Amniotic stem cell (primary cell): ENCODE measurements at regions not wholly inside any gene's neighbourhood (a gene's known extent, or its start where the extent isn't known, plus 50 kb on each side); places are given as distances from the start of the nearest gene placed in this dataset.
"Not testable (repeated sequence)": the region's sequence is repeated elsewhere in the genome, so short reads cannot be mapped to it uniquely, and the experiment has no call there.

ENCODE experiments used
- DNase-seq: peaks from one replicate; lab custom pipeline; 2025; lab: John Stamatoyannopoulos, UW

- DNase-seq: no peak
These were observed 194.6 kb upstream of the KLF3 start for GRCh38 chr4:38469410-38469809.

GRCh38 chr4:38470735-38471262 is 193.2 kb upstream of the KLF3 start:
- DNase-seq: no peak

DNA sequence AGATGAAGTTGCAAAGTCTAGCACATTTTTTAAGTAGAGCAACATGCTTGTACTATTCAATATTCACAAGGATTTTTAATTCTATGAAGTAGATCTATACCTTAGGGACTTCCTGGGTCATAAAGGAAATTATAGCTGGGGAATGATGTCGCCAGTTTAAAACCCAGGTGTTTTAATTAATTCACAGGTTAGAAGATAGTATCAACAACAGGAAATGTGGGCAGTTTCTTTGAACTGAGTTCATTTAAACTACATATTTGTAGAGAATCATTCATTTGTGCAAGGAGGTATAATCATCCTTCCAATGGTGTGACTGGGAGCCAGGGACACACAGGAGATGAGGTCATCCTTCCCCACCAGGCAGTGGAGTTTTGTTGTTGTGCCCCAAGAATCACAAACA is 181.3 kb upstream of the KLF3 start:
- DNase-seq: no peak

- not testable (repeated sequence) for DNase-seq
These were observed 180.4 kb upstream of the KLF3 start for GRCh38 chr4:38483628-38484027.

DNA sequence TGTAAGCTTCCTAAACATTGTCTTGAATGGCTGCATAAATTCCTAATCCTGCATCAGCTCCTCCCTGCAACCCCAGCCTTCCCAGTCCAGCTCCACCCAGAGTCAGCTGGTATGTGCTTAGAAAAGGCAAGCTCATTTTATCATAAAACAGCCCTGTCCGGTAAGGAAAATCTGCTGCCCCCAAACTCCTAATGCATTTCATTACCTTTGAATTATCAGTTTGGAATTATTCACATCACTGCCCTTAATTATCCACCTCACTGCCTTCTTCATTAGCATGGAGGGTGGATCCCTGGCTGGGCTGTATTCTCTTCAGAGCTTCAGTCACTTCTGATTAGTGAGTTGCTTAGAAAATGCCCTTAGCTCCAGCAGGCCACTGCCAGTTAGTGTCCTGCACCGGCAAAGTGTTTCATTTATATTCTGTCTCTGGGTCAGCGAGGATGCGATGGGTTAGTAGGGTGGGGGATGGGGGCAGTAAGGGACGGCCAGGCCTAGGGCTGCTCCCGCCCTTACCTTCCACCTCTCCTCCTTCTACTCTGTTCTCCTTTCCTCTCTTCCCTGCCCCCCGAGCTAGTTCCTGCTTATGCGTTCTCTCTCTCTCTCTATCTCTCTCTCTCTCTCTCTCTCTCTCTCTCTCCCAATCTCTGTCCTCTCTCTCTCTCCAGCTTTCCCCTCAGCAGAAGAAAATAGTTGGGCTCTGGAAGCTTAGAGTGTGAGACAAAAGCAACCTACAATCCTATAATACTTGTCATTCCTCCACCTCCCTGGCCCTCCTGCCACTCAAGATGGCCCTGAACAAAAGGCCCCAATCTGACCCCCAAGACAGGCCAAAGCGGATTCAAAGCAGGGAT is 174.8 kb upstream of the KLF3 start:
- DNase-seq: no peak

DNA sequence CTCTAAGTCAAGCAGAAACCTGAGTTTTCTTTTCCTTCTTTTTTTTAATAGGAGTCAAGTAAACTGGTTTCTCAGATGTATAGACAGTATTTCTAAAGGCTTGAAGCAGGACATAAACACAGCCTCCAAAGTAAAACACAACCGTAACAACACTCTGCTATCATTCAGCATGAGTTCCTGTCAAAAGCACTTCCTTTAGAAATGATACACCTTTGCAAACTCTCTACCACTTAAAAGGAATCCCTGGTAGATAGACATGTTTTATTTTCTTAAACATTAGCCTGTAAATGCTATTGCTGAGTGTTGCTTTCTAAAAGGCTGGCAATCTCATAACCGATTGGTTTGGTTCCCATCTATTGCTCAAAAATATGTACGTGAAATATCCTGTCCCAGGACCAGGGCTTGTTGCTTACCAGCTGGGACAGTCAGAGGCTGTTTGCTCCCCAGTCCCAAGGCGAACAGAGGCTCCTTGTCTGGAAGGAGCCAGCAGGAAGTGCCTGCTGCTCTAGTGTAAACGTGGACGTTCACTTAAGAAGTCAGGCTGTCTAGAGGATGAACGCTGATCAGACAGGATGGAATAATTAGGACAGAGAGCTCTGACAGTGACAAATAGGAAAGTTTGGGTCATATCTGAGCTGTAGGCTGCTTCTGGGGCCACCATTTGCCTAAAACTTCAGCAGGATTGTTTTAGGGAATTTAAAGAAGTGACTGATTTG is 173.9 kb upstream of the KLF3 start:
- DNase-seq: no peak

DNA sequence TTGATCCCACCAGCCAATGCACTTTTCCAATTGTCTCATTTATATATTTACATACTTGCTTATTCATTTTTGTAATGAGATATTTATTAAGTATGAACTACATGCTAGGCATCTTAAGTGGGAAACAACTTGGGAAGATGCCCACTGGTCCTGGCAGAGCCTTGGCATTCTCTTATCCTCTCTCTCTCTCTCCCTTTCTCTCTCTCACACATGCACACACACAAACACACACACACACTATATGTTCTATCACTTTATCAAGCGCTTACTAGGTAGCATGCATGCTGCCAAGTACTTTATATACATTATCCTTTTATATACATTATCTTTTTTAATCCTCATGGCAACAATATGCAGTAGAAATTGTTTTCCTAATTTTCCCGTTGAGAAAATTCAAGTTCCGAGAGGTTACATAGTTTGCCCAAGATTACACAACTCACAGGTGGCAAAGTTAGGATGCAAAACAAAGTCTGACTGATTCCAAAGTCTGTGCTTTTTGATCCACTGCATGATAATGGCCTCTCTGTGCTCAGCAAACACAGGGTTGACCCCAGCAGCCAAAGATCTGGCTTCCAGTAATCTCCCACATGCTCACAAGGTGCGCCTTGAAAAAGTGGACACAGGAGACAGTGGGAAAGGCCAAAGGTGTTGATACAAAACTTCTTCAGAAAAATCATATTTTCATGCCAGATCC is 173.1 kb upstream of the KLF3 start:
- no peak for DNase-seq

GRCh38 chr4:38491854-38492478 is 172.0 kb upstream of the KLF3 start:
- no peak for DNase-seq

- DNase-seq: no peak
These were observed 170.9 kb upstream of the KLF3 start for GRCh38 chr4:38493066-38493465.

DNA sequence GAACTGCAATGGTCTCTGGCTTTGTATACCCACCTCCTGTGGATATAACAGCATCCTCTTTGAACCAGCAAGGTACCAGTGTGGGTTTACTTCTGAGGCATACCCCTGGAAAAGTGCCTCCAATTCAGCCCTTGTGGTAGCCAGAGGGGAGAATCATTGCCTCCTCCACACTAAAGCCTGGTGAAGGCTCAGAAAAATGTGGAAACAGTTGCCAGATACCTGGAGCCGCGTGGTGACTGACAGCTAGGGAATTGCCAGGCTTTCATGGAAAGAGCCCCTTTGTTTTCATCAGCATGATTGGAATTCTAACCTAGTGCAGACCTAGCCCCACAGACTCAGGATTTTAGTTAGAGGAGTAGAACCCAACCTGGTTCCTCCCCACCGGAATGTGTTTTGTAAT is 168.6 kb upstream of the KLF3 start:
- DNase-seq: no peak

DNA sequence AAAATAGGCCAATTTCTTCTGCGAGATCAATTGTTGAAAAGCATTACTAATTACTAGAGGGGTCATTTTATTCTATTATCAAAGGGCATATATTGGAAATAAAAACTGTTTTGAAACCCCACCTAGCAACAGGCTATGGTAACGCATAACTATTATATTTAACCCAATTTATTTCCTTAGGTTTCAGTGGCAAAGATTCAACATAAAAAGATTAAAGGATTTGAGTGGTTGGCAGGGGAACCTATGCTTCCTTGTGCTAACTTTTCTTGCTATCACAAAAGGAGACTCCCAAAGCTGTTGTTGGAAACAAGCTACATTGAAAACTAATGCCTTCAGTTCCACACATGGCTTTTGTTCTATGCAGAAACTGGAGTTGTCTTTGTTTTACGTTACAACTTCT is 166.9 kb upstream of the KLF3 start:
- DNase-seq: no peak

- no peak for DNase-seq
These were observed 164.9 kb upstream of the KLF3 start for GRCh38 chr4:38499101-38499500.

DNA sequence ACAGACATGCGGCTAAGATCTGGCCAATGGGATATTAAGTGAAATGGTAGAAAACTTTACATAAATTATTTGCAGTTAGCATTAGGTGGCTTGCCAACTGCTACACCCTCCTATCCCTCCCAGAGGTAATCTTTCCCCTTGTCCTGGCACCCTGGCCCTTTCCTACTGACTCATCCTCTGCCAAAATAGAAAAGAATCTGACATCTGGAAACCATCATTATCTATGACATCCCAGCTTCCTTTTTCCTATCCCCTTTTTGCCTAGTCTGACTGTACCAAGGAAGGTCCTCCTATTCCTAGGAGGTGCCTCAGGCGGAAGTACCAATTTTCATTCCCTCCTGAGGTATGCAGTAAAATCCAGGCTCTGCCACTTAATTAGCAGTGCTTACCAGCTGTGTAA is 163.6 kb upstream of the KLF3 start:
- DNase-seq: no peak

DNA sequence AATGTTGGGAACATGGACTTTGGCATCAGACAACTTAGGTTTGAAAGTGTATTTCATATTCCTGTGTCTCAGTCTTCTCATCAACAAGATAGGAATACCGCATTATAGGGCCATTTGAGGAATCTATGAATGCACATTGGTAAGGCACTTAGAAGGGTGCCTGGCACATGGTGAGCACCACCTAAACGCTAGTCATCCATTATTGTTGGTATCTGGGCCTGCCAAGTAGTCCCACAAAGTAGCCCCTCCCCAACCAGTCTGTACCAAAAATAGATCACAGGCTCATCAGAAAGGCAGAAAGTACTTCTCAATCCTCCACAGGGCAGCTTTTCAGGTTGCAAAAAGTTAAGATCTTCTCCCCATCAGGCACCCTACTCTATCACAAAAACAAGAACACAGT is 162.3 kb upstream of the KLF3 start:
- no peak for DNase-seq

DNA sequence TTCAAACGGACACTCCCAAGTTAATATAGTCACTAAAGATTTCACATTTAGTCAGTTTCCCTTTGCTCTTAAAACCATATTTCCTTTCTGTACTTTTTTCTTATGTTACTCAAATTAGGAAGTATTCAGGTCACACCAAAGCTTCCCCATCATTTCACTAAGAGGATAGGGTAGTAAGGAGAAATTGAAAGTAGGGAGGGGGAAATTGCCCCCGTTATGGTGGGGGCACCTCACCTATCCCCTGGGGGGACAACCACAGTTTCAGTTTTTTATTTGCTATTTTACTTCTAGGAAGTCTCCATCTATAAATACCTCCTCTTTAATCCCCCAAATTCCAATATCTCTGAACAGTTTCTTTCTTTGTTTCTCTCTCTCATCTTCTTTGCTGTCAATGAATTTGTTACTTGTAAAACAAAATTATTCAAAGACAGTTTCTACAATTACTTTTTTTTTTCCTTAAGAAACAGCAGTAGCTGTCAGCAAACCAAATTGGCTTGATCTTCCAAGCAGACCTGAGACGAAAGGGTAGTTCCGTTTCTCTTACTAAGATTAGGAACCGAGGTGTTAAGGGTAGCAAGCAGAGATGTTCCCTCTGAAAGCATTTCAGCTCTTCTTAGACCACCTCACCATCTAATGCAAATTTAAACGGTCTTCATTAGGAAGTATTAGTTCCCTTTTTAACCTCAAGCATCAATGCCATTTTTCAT is 160.2 kb upstream of the KLF3 start:
- no peak for DNase-seq

DNA sequence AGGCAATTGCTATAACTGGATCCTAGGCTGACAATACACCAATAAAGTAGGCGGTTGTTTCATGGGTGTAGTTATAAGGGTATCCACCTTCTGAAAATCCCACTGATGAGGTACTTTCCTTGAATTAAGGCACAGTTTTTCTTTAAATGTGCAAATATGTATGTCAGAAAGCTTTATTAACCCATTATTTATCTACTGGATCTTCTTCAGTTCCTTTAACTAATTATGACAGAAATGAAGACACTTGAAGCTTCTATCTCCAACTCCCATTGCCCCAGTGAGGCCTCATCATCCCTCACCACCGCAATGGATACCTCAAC is 159.6 kb upstream of the KLF3 start:
- no peak for DNase-seq

DNA sequence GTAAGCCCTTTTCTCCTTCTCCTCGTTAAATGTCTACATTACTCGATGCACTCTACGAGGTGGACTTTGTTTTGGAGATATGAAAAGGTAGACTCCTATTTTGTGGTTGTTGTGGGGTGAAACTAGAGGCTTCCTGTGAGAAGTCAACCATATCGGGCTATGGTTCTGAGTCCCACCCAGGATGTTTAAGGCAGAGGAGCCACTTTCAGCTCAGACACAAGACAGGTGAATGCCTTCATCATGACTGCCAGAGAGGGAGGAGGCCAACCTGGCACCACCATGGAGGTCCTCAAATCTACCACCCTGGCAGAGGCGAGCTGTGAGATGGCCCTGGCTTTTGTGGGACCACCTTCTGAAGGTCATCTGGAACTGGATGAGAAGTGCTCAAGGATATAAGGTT is 154.4 kb upstream of the KLF3 start:
- no peak for DNase-seq

DNA sequence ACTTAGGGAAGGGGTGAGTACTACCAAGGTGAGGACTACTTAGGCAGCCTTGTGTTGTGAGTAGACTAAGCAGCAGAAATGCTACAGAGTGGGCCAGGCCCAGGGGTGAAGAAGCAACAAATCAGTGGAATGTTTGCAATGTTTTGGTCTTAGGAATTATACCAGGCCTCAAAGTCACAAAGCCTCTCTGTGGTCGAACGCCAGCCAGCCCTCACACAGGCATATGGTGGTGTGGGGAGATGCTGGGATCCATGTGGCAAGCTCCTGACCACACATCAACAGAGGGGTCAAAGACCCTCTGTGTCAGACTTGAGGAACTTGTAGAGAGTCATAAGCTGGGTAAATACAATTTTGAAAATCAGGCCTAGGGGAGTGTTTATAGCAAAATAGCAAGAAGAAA is 153.8 kb upstream of the KLF3 start:
- no peak for DNase-seq

- DNase-seq: no peak
These were observed 152.3 kb upstream of the KLF3 start for GRCh38 chr4:38511702-38512101.

DNA sequence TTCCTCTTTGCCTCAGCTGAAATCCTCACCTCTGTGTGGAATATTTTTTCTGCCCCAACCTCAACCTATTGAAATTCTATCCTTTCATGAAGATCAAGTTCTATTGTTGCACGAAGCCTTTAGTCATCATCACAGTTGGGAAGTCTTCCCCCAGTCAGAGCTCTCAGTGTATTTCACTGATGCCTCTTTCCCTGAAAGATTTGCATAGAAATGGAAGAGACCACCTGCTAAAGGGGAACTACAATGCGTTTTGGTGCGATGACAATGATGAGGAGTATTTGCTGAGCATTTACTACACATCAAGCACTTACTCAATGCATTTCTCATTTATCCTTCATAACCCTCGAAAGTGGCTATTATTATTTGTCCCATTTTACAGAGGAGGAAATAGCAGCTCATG is 151.2 kb upstream of the KLF3 start:
- DNase-seq: no peak

GRCh38 chr4:38514465-38515146 is 149.4 kb upstream of the KLF3 start:
- no peak for DNase-seq
